Small intestine (tissue), 7 donors: ENCODE measurements at regions not wholly inside any gene's neighbourhood (a gene's known extent, or its start where the extent isn't known, plus 50 kb on each side); places are given as distances from the start of the nearest gene placed in this dataset.

Experiments used
- DNase-seq, 2 donors: peaks; one replicate each; pipeline versions ENCODE4 v3.0.0 to v3.0.0-alpha.2; 2013
- FAIRE-seq: peaks from 2 replicates; lab custom pipeline; 2012; peaks lifted over from hg19 to GRCh38; lab: Jason Lieb, UNC
- H3K27ac ChIP-seq, 3 donors: one replicate each; pipeline ENCODE4 v1.5.1; 2013; ENCODE audit warnings: low read length in 2 of 3, mild to moderate bottlenecking in 2 of 3, control low read depth in 1 of 3, inconsistent platforms in 1 of 3, low read depth in 1 of 3, moderate library complexity in 1 of 3
- H3K27me3 ChIP-seq, 3 donors: one replicate each; pipeline ENCODE4 v1.6.1; 2013; ENCODE audit warnings: low read length in 3 of 3, inconsistent platforms in 1 of 3; ENCODE audit not compliant: control insufficient read depth in 3 of 3, insufficient read depth in 3 of 3
- H3K36me3 ChIP-seq, 3 donors: one replicate each; pipeline ENCODE4 v1.6.1; 2013; ENCODE audit warnings: low read length in 3 of 3, inconsistent platforms in 1 of 3, low read depth in 1 of 3, mild to moderate bottlenecking in 1 of 3, moderate library complexity in 1 of 3; ENCODE audit not compliant: control insufficient read depth in 3 of 3, insufficient read depth in 2 of 3
- H3K4me1 ChIP-seq, 3 donors: one replicate each; pipeline ENCODE4 v1.6.1; 2013; ENCODE audit warnings: low read length in 2 of 3, inconsistent platforms in 1 of 3, low read depth in 1 of 3, mild to moderate bottlenecking in 1 of 3, moderate library complexity in 1 of 3; ENCODE audit not compliant: control insufficient read depth in 3 of 3, insufficient read depth in 2 of 3
- H3K4me3 ChIP-seq, 3 donors: one replicate each; pipeline ENCODE4 v1.5.1; 2013; ENCODE audit warnings: low read length in 3 of 3, control low read depth in 1 of 3, inconsistent platforms in 1 of 3, low read depth in 1 of 3, mild to moderate bottlenecking in 1 of 3, moderate library complexity in 1 of 3
- H3K9me3 ChIP-seq, 2 donors: one replicate each; pipeline ENCODE4 v1.6.1; 2013; ENCODE audit warnings: low read depth in 1 of 2, low read length in 1 of 2; ENCODE audit not compliant: control insufficient read depth in 2 of 2, insufficient read depth in 1 of 2
- WGBS, 3 donors: extraction: QIAGEN DNeasy Blood & Tissue Kit; methylation state at CpG; one replicate each; pipeline ENCODE4 v1.1.7; 2013; 5-methylcytosine and 5-hydroxymethylcytosine counted together
- donor health status: healthy with polysubstance abuse.
- donor health status: control.
- donor health status: control.
- donor health status: Bipolar disorder and iron deficiency.
- donor health status: healthy.

GRCh38 chr5:88660264-88660946 lies 222.6 kb downstream of the MEF2C start:
- no peak for DNase-seq
- WGBS, 3 donors: 2 to 5% (median 4%) methylated on average over 41 of the region's 41 CpGs

GRCh38 chr5:88659529-88660263 lies 223.3 kb downstream of the MEF2C start:
- 10 to 19% (median 12%) methylated on average over 32 of the region's 32 CpGs for WGBS, 3 donors
- Histone ChIP-seq H3K27ac (no peak overlapping the region), H3K36me3 (no peaks in the 10 kb centered on the region), H3K4me1 (peaks cover 0 to 2% (median 0%) of the 10 kb centered on the region in 3 donors), H3K4me3 (no peak overlapping the region), H3K9me3 (no peaks in the 10 kb centered on the region), H3K27me3 (peaks cover 11 to 43% (median 18%) of the 10 kb centered on the region in 3 donors)
- DNase-seq: peak in 1 of 2 donors; percentile 9
- no peak for FAIRE-seq

More at GRCh38 chr5:88660264-88660946, 222.6 kb downstream of the MEF2C start:
- no peak overlapping the region for H3K27ac ChIP-seq
- no peaks in the 10 kb centered on the region for H3K36me3 ChIP-seq
- H3K27me3 ChIP-seq: peaks cover 11 to 49% (median 18%) of the 10 kb centered on the region in 3 donors
- H3K9me3 ChIP-seq: no peaks in the 10 kb centered on the region
- peaks cover 0 to 2% (median 0%) of the 10 kb centered on the region in 3 donors for H3K4me1 ChIP-seq
- H3K4me3 ChIP-seq: peak overlapping the region in 2 of 3 donors; percentile 22 to 36
- no peak for FAIRE-seq

GRCh38 chr5:88658886-88659285 lies 224.1 kb downstream of the MEF2C start:
- WGBS, 3 donors: 69 to 85% (median 76%) methylated on average over 4 of the region's 4 CpGs
- DNase-seq (no peak), FAIRE-seq (no peak)
- H3K4me3 ChIP-seq: no peak overlapping the region
- H3K36me3 ChIP-seq: no peaks in the 10 kb centered on the region
- no peak overlapping the region for H3K27ac ChIP-seq
- no peaks in the 10 kb centered on the region for H3K9me3 ChIP-seq
- peaks cover 0 to 2% (median 0%) of the 10 kb centered on the region in 3 donors for H3K4me1 ChIP-seq
- peaks cover 10 to 46% (median 17%) of the 10 kb centered on the region in 3 donors for H3K27me3 ChIP-seq

- H3K4me3 ChIP-seq: no peak overlapping the region
- FAIRE-seq: no peak
- no peaks in the 10 kb centered on the region for H3K36me3 ChIP-seq
- no peak for DNase-seq
- no peaks in the 10 kb centered on the region for H3K9me3 ChIP-seq
- 78 to 85% (median 82%) methylated on average over 5 of the region's 5 CpGs for WGBS, 3 donors
- peaks cover 9 to 39% (median 15%) of the 10 kb centered on the region in 3 donors for H3K27me3 ChIP-seq
- H3K27ac ChIP-seq: no peak overlapping the region
- peaks cover 0 to 2% (median 0%) of the 10 kb centered on the region in 3 donors for H3K4me1 ChIP-seq
Observed at GRCh38 chr5:88657906-88658775, 224.8 kb downstream of the MEF2C start.

GRCh38 chr5:88657136-88657535 lies 225.8 kb downstream of the MEF2C start:
- WGBS, 3 donors: 47 to 59% (median 50%) methylated on average over 1 of the region's 1 CpG
- FAIRE-seq: no peak
- Histone ChIP-seq H3K27me3 (peaks cover 9 to 36% (median 15%) of the 10 kb centered on the region in 3 donors), H3K4me1 (peaks cover 0 to 2% (median 0%) of the 10 kb centered on the region in 3 donors), H3K27ac (no peak overlapping the region), H3K9me3 (no peaks in the 10 kb centered on the region), H3K36me3 (no peaks in the 10 kb centered on the region), H3K4me3 (no peak overlapping the region)
- DNase-seq: no peak

- peaks cover 0 to 2% (median 0%) of the 10 kb centered on the region in 3 donors for H3K4me1 ChIP-seq
- FAIRE-seq (no peak), DNase-seq (no peak)
- no peaks in the 10 kb centered on the region for H3K36me3 ChIP-seq
- no peak overlapping the region for H3K27ac ChIP-seq
- WGBS, 3 donors: 69% methylated on average over 5 of the region's 5 CpGs
- H3K9me3 ChIP-seq: no peaks in the 10 kb centered on the region
- H3K27me3 ChIP-seq: peaks cover 8 to 30% (median 15%) of the 10 kb centered on the region in 3 donors
- no peak overlapping the region for H3K4me3 ChIP-seq
Observed at GRCh38 chr5:88656221-88656950, 226.6 kb downstream of the MEF2C start.

GRCh38 chr5:88653471-88653870 lies 229.5 kb downstream of the MEF2C start:
- DNase-seq (no peak), FAIRE-seq (no peak)
- Histone ChIP-seq H3K4me1 (no peaks in the 10 kb centered on the region), H3K27me3 (peaks cover 0 to 8% (median 0%) of the 10 kb centered on the region in 3 donors), H3K27ac (no peak overlapping the region), H3K4me3 (no peak overlapping the region), H3K9me3 (no peaks in the 10 kb centered on the region), H3K36me3 (no peaks in the 10 kb centered on the region)
- 9 to 40% (median 15%) methylated on average over 2 of the region's 2 CpGs for whole genome bisulfite sequencing, 3 donors
